COLO829 (cell line): ENCODE measurements at regions not wholly inside any gene's neighbourhood (a gene's known extent, or its start where the extent isn't known, plus 50 kb on each side); places are given as distances from the start of the nearest gene placed in this dataset.

Experiments
- DNase-seq: peaks from one replicate; pipeline ENCODE4 v3.0.0; 2012; ENCODE audit warnings: low spot score

DNA sequence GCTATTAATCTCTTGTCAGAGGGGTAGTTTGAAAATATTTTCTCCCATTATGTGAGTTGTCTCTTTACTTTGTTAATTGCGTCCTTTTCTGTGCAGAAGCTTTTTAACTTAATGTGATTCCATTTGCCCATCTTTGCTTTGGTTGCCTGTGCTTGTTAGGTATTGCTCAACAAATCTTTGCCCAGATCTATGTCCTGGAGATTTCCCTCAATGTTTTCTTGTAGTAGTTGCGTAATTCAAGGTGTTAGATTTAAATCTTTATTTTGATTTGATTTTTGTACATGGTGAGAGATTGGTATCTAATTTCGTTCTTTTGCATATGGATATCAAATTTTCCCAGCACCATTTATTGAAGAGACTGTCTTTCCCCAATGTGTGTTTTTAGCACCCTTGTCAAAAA, 567.2 kb downstream of the DNAJB9 start:
- DNase-seq = no peak

DNA sequence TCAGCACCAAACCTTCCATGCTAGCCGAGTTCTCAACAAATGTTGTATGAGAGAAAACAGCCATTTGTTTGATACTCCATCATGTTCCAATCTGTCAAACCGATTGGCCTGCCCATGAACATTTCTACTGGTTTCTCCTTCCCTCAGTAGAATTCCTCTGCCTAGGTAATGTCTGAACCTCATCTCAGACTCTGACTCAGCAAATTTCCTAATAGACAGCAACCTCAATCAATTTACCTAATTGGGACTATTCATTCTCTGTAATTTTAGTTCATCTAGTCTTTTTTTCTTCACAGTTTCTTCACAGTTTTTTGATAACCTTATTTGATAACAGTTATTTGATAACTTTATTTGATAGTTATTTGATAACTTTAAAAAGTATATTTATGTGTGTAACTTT, 585.1 kb downstream of the DNAJB9 start:
- DNase-seq = no peak

DNA sequence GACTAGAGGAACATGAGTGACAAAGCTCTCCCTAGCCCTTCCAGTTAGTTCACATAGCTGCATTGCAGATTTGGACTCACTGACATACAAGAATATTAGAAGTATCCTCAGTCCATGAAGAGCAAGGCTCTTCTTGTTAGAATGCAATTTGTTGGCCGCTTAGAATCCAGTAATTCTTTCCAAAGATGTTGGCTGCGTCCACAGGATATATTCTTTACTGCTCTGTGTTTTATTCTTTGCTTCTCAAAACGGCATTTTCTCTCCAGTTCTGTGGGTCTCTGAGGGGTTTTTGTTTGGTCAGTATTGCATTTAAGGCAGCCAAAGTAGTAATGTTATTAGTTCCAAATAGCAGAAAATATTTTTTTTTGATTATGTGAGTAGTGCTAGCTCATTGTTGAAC, 588.6 kb downstream of the DNAJB9 start:
- DNase-seq = no peak

DNA sequence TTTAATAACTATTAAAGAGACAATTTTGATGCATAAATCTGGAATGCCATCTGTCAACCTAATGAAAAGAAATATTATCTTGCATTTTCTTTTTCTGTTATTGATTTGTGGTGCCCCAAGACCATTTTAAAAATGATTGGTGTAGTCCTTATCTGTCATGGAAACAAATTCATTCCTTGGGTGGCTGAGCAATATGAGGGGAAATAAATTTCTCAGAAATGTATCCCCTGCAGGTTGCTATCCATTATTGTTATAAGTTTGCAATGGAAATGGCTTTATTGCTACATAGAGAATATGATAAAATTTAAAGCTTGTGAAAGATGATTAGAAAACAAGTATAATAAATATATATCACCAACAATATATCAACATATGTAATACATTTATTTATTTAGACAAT, 607.0 kb downstream of the DNAJB9 start:
- DNase-seq = no peak

DNA sequence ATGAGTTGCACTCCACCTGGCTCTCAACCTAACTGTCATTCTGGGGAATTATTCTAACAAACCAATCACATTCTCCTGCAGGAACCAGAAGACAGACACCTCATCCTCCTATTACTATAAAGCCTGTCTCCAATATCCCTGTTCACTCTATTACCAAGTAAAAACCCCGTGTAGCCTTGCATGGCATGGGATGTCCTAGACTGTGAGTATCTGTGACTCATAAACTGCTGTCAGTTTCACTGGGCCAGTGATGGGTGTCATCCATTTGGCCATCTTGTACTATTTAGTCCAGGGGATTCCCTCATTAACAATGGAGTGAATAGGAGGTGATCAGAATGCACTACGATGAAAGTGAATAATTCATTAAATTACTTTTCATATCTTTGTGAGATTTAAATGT, 608.7 kb downstream of the DNAJB9 start:
- no peak for DNase-seq

DNA sequence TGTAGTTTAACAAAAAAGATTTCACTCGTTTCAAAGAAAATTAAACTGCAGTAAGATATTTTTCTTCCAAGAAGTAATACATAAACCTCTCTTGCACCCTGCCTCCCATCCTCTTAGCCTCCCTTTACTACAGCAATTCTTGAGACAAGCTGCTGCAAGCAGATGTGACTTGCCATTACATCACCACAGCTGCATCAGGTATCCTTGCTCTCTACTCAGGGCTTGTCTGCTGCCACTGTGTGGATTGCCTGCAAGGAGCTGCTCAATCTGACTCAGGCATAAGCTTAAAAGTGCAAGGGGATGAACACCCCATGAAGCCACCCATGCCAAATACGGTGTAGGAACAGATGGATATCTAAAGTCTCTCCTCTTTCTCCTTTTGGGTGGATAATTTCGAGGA, 609.9 kb downstream of the DNAJB9 start:
- no peak for DNase-seq

DNA sequence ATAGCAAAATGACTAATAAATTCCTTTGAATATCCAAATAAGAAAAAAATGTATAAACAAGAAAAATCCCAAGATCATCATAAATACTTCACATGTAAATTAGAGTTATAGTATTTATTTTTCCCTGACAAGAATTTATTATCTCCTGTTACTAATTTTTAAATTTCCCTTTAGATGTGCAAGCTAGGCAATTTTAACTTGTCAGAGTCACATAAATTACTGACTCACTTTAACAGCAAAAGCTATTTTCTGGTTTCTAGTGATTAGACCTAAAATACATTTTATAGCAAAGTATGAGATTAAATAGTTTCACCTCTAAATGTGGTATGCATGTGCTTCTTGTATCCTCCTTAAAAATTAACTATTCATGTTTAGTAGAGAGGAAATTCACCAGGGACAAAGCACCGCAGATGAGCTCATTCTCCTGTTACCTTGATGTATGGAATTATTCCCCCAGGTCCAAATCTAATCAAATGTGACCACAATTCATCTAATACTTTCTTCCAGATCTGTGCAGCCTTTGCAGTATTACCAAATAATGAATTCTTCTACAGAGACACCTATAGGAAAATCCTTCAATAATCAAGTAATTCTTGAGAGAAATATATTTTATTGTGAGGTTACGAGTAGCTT, 621.2 kb downstream of the DNAJB9 start:
- no peak for DNase-seq

DNA sequence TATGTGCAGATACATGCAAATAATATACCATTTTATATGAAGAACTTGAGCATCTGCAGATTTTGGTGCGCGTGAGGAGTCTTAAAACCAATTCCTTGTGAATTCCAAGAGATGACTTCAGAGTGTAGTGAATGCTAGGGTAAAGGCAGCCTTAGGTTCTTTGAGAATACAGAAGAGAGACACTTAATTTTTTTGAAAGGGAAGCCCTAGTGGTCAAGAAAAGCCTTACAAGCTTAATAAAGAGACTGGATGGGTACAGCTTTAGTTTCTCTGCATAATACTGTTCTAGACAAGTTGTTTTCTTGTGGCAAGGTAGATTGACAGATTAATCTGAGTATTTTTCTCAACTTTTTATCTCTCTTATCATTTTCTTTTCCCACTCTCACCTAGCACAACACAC, 636.5 kb downstream of the DNAJB9 start:
- DNase-seq = no peak

DNA sequence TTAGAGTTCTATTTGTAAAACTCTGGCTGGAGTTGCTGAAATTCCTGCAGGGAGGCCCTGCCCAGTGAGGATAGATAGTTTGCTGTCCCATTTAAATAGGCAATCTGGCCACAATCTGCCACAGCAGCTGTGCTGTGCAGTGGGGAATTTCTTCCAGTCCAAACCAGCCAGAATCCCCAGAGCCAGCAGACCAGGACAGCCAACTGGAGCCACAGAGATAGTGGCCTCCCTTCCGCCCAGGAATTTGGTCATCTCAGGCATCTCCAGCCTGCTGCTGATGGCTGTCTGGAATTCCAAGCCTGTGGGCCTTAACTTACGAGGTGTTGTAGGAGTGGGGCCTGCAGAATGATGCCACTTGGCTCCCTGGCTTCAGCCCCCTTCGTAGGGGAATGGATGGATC, 643.4 kb downstream of the DNAJB9 start:
- DNase-seq = no peak

DNA sequence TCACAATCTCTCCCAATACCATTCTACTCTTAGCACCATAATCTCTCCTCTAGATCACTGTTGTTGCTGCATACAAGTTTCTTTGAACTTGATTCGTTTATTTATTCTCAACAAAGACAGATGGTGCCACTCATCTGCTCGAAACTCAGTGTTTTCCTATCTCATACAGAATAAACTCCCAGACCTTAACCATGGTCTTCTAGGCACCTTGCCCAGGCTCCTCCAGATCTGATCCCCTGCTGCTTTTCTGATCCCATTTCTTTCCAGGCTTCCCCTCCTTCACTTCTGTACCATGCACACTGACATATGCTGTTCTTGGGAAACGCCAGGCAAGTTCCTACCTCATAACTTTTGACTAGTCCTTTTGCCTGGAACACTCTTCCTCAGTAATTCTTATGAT, 645.7 kb downstream of the DNAJB9 start:
- DNase-seq = no peak

DNA sequence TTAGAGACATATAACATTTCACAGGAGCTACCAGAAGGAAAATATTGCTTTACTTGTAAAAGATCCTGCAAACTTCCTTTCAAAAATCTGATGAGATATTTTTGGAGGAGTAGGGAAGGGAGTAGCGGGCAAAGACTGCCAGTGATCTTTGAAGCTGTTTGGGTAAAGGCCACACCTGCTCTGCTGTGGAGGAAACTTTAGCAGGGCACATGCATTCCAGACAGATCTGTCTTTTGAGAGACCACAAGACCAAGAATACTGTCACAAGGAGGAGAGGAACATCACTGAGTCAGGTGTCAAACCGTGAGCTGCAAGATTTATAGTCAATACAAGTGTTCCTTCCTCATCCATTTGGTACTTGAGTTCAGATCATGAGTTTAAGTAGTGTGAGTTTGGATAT, 654.4 kb downstream of the DNAJB9 start:
- no peak for DNase-seq

DNA sequence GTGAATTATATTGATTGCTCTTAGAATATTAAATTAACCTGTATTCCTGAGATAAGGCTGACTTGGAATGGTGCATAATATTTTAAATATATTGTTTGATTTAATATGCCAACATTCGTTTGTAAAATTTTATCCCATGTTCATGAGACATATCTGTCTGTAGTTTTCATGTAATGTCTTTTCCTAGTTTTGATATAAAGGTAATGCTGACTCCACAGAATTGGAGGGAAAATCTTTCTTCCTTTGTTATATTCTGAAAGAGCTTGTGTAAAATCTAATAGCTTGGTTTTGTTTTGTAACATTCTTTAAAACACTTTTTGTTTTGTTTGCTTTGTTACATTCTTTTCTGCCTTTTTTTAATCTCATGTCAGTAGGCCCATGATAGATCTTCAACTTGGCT, 657.0 kb downstream of the DNAJB9 start:
- no peak for DNase-seq

DNA sequence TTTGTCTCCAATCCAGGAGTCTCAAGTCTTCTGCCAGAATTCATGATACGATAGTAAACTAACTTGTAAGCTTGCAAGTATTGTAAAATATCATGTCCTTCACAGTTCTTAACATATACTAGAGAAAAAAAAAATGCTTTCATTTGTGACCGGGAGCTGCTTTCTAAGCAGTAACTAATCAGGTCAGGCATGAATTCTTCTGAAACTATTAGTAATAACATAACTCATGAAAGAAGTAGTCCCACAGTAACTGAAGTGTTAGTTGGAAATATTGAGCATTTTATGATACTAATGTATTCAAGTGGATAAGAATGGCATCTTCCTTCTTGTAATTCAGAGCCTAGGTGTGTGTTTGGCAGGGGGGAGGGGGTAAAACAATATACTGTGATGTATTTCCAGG, 665.6 kb downstream of the DNAJB9 start:
- no peak for DNase-seq

DNA sequence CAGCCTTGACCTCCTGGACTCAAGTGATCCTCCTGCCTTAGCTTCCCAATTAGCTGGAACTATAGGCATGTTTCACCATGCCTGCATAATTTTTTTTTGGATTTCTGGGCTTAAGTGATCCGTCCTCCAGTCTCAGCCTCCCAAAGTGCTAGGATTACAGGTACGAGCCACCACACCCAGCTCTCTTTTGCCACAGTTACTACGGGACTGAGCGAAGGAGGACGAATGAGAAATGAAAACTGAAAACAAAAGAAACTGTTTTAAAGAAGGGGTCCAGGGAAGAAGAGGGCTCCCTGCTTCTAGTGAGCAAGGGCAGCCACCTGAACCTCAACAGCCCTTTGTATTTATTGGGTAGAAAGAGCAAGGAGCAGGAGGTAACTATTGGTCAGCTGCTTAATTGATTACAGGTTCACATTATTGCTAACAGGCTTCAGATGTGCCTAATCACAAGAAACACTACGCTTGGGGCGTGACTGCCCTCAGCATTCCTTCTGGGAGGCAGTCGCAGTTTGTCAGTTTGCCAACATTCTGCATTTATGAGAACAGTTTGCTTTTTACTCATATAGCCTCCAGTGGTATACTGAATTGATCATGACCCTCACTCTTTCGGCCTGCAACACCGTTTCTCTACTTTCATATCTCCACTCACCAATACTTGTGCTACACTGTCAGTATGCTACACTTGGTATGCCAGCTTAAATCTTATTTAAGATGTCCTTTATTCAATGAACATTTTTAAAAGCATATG, 676.8 kb downstream of the DNAJB9 start:
- no peak for DNase-seq

DNA sequence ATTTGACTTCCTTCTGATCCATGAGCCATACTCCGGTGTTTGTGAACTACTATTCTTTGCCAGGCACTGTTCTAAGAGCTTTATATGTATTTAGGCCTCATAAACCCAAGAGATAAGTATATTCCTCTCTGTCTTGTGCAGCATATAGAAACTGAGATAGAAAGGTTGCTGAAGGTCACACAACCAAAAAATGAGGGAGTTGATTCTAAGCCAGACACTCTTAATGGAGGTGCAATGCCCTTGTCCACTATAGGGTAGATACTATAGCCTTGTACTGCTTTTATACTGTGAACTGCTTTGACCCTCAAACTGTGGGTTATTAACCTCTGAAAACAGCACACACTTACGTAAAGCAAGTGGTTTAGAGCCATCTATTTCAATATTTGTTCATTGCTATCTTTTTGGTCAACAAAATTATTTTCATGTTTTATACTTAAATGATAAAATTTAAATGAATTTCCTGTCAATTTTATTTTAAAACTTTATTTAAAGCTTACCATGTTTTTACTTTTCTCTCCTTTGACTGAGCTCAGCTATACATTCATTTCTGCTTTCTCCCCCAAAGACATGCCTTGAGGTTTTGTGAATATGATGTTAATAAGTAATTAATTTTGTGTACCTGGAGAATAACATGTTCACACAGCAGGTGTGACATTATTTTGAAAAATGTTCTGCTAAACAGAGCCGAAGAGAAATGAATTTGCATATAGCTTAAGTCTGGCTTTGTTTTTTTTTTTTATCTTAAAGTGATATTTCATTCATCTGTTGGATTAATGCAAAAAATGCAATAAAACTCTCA, 687.3 kb downstream of the DNAJB9 start:
- DNase-seq = no peak

DNA sequence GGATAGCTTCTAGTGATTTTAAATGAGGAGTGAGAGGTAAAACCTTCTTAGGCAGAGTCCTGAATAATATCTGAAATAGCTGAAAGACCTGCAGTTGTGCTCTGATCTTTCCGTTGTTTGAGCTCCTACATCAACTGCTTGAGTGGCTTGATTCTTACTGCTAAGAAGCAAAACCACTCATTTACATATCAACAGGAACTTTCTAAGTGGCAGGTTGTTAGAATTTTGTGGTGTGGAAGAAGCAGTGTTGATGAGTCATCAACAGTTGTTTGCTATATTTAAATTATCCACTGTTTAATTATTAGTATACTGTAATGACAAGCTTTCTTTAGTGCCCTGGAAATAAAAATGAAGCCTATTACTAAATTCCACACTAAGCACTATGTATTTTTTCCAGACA, 689.5 kb downstream of the DNAJB9 start:
- no peak for DNase-seq

DNA sequence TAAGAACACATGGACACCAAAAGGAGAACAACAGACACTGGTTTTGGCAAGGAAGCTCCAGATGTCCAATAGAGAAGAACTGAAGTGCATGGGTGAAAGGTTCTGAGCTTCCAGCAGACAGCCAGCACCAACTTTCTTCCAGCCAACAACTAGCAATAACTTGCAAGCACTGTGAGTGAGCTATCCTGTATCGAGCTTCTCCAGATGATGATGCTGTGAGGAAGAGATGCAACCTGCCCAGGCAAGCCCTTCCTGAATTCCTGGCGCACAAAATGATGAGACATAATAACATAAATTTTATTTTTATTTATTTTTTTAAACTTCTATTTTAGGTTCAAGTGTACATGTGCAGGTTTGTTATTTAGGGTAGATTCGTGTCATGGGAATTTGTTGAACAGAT, 692.1 kb downstream of the DNAJB9 start:
- no peak for DNase-seq

DNA sequence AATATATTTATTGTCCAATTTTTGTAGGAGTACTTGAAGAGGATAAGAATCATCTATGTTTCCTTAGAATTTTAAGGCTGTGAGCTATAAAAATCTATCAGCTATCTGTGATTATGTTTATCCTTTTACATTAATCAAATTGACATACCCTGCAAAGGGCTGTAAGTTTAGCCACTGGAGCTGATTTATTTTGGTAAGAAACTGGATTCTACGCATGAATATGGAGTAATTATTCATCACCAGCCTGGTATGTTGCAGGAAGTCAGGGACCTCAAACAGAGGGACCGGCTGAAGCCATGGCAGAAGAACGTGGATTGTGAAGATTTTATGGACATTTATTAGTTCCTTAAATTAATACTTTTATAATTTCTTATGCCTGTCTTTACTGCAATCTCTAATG, 696.9 kb downstream of the DNAJB9 start:
- no peak for DNase-seq

DNA sequence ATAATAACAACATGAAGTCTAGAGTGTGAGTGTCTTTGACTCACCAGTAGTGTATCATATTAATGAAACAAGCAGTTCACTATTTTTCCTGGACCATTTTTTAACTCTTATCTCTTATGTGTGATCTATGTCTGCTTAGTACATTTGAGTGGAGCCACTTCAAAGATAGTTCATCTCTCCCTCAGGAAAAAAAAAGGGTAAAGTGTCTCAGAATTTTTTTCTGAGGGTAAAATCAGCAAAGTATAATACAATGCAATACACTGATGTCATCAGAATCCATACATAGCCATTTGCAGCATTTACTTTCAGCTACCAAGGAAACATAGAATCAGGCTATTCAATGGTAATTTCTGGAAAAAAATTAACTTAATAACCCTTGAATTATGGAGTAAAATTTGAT, 706.7 kb downstream of the DNAJB9 start:
- no peak for DNase-seq

DNA sequence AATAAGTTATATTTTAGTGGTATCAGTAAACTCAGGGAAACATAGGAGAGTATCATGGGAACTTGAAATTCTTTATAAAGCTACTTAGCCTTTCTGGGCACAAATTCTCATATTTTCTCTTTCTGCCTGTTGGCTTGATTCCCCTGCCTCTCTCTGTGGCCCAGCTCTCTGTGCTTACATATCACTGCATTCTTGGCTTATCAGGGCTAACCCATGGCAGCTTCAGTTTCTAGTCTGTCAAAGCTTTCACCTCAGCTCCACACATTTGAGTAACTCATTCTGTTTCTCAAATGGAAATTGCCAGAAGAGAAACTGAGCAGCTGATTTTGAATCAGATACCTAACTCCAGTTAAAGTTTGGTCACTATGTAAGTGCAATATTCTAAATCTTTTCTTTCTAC, 713.1 kb downstream of the DNAJB9 start:
- no peak for DNase-seq

DNA sequence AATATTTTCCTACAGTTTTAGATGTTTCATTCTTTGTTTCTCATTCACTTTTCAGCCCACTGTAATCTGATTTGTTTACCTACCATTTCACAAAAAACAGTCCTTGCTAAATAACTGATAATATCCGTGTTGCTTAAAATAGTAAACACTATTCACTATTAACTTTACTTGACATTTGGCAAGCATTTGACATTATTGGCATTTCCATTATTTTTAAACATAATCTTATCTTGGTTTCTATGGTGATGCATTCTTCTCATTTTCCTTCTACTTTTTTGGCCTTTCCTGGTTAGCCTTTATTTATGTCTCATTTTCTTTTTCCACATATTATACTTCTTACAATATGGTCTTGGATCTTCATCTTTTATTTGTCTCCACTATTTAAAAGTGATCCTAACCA, 715.3 kb downstream of the DNAJB9 start:
- DNase-seq = no peak

DNA sequence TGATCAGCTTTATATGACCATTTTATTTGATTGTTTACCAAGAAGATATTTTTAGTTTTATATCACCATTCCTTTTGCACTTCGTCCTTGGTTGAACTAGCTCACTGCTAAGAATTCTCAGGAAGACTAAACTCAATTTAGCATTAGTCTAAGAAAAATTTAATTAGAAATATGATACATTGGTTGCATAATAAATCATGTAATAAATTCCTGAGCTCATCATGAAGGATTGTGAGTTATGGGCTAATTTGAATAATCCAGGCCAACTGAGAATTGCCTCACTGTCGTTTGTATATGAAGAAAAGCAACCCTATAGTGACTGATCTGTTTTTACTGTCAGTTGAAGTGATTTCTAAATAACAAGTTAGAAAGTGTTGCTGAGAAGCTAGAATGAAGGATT, 725.5 kb downstream of the DNAJB9 start:
- no peak for DNase-seq

DNA sequence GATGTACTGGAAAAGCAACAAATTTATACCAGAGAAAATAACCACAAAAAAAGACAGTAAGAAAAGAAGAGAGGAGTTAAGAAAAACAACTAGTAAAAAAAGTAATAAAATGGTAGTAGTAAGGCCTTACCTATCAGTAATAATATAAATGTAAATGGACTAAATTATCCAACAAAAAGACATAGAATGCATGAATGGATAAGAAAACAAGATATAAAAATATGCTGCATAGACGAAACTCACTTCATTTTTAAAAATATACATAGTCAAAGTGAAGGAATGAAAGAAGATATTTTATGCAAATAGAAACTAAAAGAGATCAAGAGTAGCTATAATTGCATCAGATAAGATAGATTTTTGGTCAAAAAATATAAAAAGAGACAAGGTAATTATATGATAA, 739.1 kb downstream of the DNAJB9 start:
- DNase-seq = no peak
